HEK293T (cell line): ENCODE measurements at regions not wholly inside any gene's neighbourhood (a gene's known extent, or its start where the extent isn't known, plus 50 kb on each side); places are given as distances from the start of the nearest gene placed in this dataset.

ENCODE experiments used
- ARNT ChIP-seq: fragments of 450-650 bp; IDR thresholded peaks from 2 replicates; pipeline ENCODE4 v1.6.1; 2017; ENCODE audit warnings: mild to moderate bottlenecking
- BHLHE40 ChIP-seq: fragments of 450-650 bp; IDR thresholded peaks from 2 replicates; pipeline ENCODE4 v1.6.1; 2016; ENCODE audit warnings: mild to moderate bottlenecking, moderate library complexity, borderline replicate concordance
- CTBP1 ChIP-seq: fragments of 450-650 bp; IDR thresholded peaks from 2 replicates; pipeline ENCODE4 v1.6.1; 2016; ENCODE audit warnings: borderline replicate concordance
- FOXA1 ChIP-seq: fragments of 450-650 bp; IDR thresholded peaks from 2 replicates; pipeline ENCODE4 v1.6.1; 2016; ENCODE audit warnings: mild to moderate bottlenecking
- FOXK2 ChIP-seq: fragments of 450-650 bp; IDR thresholded peaks from 2 replicates; pipeline ENCODE4 v1.6.1; 2016; ENCODE audit warnings: mild to moderate bottlenecking
- NFRKB ChIP-seq: fragments of 450-650 bp; IDR thresholded peaks from 2 replicates; pipeline ENCODE4 v1.6.1; 2016; ENCODE audit warnings: mild to moderate bottlenecking, moderate library complexity
- SP1 ChIP-seq: fragments of 450-650 bp; IDR thresholded peaks from 2 replicates; pipeline ENCODE4 v1.6.1; 2017
- SUZ12 ChIP-seq: fragments of 450-650 bp; IDR thresholded peaks from 2 replicates; pipeline ENCODE4 v1.6.1; 2016; ENCODE audit warnings: mild to moderate bottlenecking
- TARDBP ChIP-seq: fragments of 450-650 bp; IDR thresholded peaks from 2 replicates; pipeline ENCODE4 v1.6.1; 2016

- TF ChIP-seq FOXA1 (no peak), CTBP1 (no peak), SUZ12 (no peak), SP1 (no peak), ARNT (no peak), NFRKB (no peak), BHLHE40 (no peak), FOXK2 (no peak), TARDBP (no peak)
Observed at GRCh38 chr18:30676053-30676480, 366.5 kb downstream of the DSC3 start.
